Lung (tissue), 11 donors: ENCODE measurements at regions not wholly inside any gene's neighbourhood (a gene's known extent, or its start where the extent isn't known, plus 50 kb on each side); places are given as distances from the start of the nearest gene placed in this dataset.

Source experiments
- ATAC-seq: fragments of 200-7000 bp; cut with Tn5 transposase; one replicate; pipeline ENCODE4 v1.9.1; 2020; ENCODE audit warnings: moderate number of reproducible peaks; ENCODE audit not compliant: insufficient read depth, low FRiP score
- DNase-seq, 3 donors: peaks; one replicate each; pipeline ENCODE4 v3.0.0-alpha.2; 2013 to 2017
- H3K27ac ChIP-seq, 2 donors: one replicate each; pipeline ENCODE4 v1.5.1; 2013; ENCODE audit warnings: mild to moderate bottlenecking in 2 of 2, moderate library complexity in 2 of 2, control low read depth in 1 of 2, inconsistent platforms in 1 of 2, low read depth in 1 of 2, low read length in 1 of 2
- H3K27me3 ChIP-seq, 3 donors: one replicate each; pipeline ENCODE4 v1.5.1; 2013; ENCODE audit warnings: low read length in 2 of 3; ENCODE audit not compliant: control insufficient read depth in 3 of 3, insufficient read depth in 3 of 3
- H3K36me3 ChIP-seq, 4 donors: one replicate each; pipeline ENCODE4 v1.5.1; 2013; ENCODE audit warnings: low read length in 4 of 4, mild to moderate bottlenecking in 1 of 4, moderate library complexity in 1 of 4; ENCODE audit not compliant: control insufficient read depth in 4 of 4, insufficient read depth in 4 of 4
- H3K4me1 ChIP-seq, 5 donors: one replicate each; pipeline ENCODE4 v1.5.1; 2013; ENCODE audit warnings: low read length in 5 of 5, mild to moderate bottlenecking in 2 of 5, moderate library complexity in 1 of 5; ENCODE audit not compliant: control insufficient read depth in 5 of 5, insufficient read depth in 5 of 5
- H3K4me3 ChIP-seq: one replicate; pipeline ENCODE4 v1.5.1; 2013; ENCODE audit warnings: mild to moderate bottlenecking, control low read depth, moderate library complexity
- H3K9ac ChIP-seq, 2 donors: one replicate each; pipeline ENCODE4 v1.5.1; 2013; ENCODE audit warnings: low read length in 2 of 2, control low read depth in 1 of 2; ENCODE audit not compliant: insufficient read depth in 1 of 2
- H3K9me3 ChIP-seq, 4 donors: one replicate each; pipeline ENCODE4 v1.5.1; 2013; ENCODE audit warnings: low read length in 3 of 4, mild to moderate bottlenecking in 1 of 4, moderate library complexity in 1 of 4; ENCODE audit not compliant: control insufficient read depth in 4 of 4, insufficient read depth in 3 of 4
- CTCF ChIP-seq: IDR thresholded peaks from 2 replicates; pipeline ENCODE4 v1.5.1; 2012; ENCODE audit warnings: mild to moderate bottlenecking; ENCODE audit errors: control extremely low read depth, extremely low read depth
- WGBS, 2 donors: extraction: QIAGEN DNeasy Blood & Tissue Kit; methylation state at CpG; one replicate each; pipeline ENCODE4 v1.1.7; 2013; 5-methylcytosine and 5-hydroxymethylcytosine counted together
- donor health status: control.
- donor health status: control.
- donor health status: Bipolar disorder and iron deficiency.
- donor health status: healthy.
- donor health status: DM: yes; HTN: yes; CAD: no.

GRCh38 chr9:75365196-75365595 lies 276.9 kb downstream of the OSTF1 start:
- Histone ChIP-seq H3K9me3 (peaks cover 0 to 5% (median 0%) of the 10 kb centered on the region in 4 donors), H3K9ac (no peak overlapping the region), H3K4me3 (no peak overlapping the region), H3K36me3 (no peaks in the 10 kb centered on the region), H3K27ac (no peak overlapping the region), H3K4me1 (no peaks in the 10 kb centered on the region), H3K27me3 (no peaks in the 10 kb centered on the region)
- TF ChIP-seq CTCF: no peak
- DNase-seq (no peak), ATAC-seq (no peak)
- WGBS, 2 donors: 76 to 85% methylated on average over 1 of the region's 1 CpG

- Histone ChIP-seq H3K9me3 (peaks cover 0 to 2% (median 0%) of the 10 kb centered on the region in 4 donors), H3K9ac (no peak overlapping the region), H3K36me3 (no peaks in the 10 kb centered on the region), H3K27ac (no peak overlapping the region), H3K27me3 (no peaks in the 10 kb centered on the region), H3K4me3 (no peak overlapping the region), H3K4me1 (no peaks in the 10 kb centered on the region)
- DNase-seq (no peak), ATAC-seq (no peak)
- 32 to 57% methylated on average over 5 of the region's 5 CpGs for WGBS, 2 donors
- TF ChIP-seq CTCF: no peak
These were observed 281.7 kb downstream of the OSTF1 start for GRCh38 chr9:75369989-75370388.

- ATAC-seq (peak; percentile 40), DNase-seq (peak in 1 of 3 donors; percentile 5)
- Histone ChIP-seq H3K9me3 (peaks cover 0 to 2% (median 0%) of the 10 kb centered on the region in 4 donors), H3K4me3 (no peak overlapping the region), H3K27me3 (no peaks in the 10 kb centered on the region), H3K4me1 (peaks cover 0 to under 1% (median 0%) of the 10 kb centered on the region in 5 donors), H3K27ac (peak overlapping the region in 1 of 2 donors; percentile 10), H3K9ac (no peak overlapping the region), H3K36me3 (no peaks in the 10 kb centered on the region)
- 68 to 88% methylated on average over 3 of the region's 3 CpGs for WGBS, 2 donors
- no peak for TF ChIP-seq CTCF
These were observed 284.4 kb downstream of the OSTF1 start for GRCh38 chr9:75372499-75373268.
